ENCODE measurements at regions not wholly inside any gene's neighbourhood (a gene's known extent, or its start where the extent isn't known, plus 50 kb on each side); places are given as distances from the start of the nearest gene placed in this dataset.

DNA sequence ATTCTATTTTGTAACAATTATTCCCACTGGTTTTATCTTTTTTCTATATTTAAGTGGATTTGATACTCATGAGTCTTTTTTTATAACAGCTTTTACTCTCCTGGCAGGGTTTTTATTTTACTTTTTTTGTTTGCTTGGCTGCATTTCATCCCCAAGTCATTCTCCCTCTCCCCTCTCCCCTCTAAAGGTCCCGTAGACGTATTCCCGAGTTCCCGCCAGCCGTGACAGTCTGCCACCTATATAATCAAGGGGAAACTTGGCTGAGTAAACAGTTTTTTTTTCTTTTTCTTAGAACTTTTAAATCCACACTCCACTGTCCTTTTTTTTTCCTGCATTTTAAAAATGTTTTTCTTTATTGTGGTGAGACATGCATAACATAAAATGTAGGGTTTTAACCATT lies 433.1 kb upstream of the HS6ST1 start:
- TF ChIP-seq, protein P1, sequence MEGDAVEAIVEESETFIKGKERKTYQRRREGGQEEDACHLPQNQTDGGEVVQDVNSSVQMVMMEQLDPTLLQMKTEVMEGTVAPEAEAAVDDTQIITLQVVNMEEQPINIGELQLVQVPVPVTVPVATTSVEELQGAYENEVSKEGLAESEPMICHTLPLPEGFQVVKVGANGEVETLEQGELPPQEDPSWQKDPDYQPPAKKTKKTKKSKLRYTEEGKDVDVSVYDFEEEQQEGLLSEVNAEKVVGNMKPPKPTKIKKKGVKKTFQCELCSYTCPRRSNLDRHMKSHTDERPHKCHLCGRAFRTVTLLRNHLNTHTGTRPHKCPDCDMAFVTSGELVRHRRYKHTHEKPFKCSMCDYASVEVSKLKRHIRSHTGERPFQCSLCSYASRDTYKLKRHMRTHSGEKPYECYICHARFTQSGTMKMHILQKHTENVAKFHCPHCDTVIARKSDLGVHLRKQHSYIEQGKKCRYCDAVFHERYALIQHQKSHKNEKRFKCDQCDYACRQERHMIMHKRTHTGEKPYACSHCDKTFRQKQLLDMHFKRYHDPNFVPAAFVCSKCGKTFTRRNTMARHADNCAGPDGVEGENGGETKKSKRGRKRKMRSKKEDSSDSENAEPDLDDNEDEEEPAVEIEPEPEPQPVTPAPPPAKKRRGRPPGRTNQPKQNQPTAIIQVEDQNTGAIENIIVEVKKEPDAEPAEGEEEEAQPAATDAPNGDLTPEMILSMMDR (IDR thresholded peaks at IDR 0.05; ENCODE audit: insufficient read depth, low read length, poor library complexity, severe bottlenecking) = no peak
- no peak for TF ChIP-seq EZH2phosphoT487 (conservative IDR thresholded peaks at IDR 0.05; ENCODE audit: low read length)
